Stomach (tissue), 8 donors: ENCODE measurements at regions not wholly inside any gene's neighbourhood (a gene's known extent, or its start where the extent isn't known, plus 50 kb on each side); places are given as distances from the start of the nearest gene placed in this dataset.

Experiments used
- DNase-seq, 2 donors: peaks; one replicate each; pipeline versions ENCODE4 v3.0.0 to v3.0.0-alpha.2; 2013 to 2019
- H3K27ac ChIP-seq, 5 donors: fragments of 200-600 bp in 4 of 5; sonication (generic) in 4 of 5; one replicate each; pipeline ENCODE4 v1.5.1; 2013 to 2019; ENCODE audit warnings: mild to moderate bottlenecking in 1 of 5, moderate library complexity in 1 of 5
- H3K27me3 ChIP-seq, 3 donors: fragments of 200-600 bp; sonication (generic); one replicate each; pipeline ENCODE4 v1.5.1; 2017 to 2019; ENCODE audit warnings: mixed run types in 1 of 3
- H3K36me3 ChIP-seq, 4 donors: fragments of 200-600 bp; sonication (generic); 1 replicate in 3 of 4; 2 replicates in 1 of 4; pipeline ENCODE4 v1.5.1; 2016 to 2019
- H3K4me1 ChIP-seq, 4 donors: fragments of 200-600 bp; sonication (generic); one replicate each; pipeline ENCODE4 v1.5.1; 2016 to 2019
- H3K4me3 ChIP-seq, 4 donors: fragments of 200-600 bp; sonication (generic) in 3 of 4; one replicate each; pipeline ENCODE4 v1.5.1; 2016 to 2019; ENCODE audit warnings: mild to moderate bottlenecking in 1 of 4
- H3K9me3 ChIP-seq, 4 donors: fragments of 200-600 bp; sonication (generic); one replicate each; pipeline ENCODE4 v1.5.1; 2016 to 2019
- EP300 ChIP-seq: sonication (generic); formaldehyde crosslinking; IDR thresholded peaks from one replicate; pipeline ENCODE4 v1.6.1; 2017; ENCODE audit warnings: antibody characterized with exemption
- POLR2A ChIP-seq, 4 donors: fragments of 450-650 bp; IDR thresholded peaks; one replicate each; pipeline ENCODE4 v1.6.1; 2016; ENCODE audit warnings: antibody characterized with exemption in 4 of 4, control low read depth in 2 of 4, mild to moderate bottlenecking in 1 of 4, moderate library complexity in 1 of 4
- POLR2AphosphoS5 ChIP-seq, 3 donors: sonication (generic); formaldehyde crosslinking; IDR thresholded peaks; one replicate each; pipeline ENCODE4 v1.6.1; 2016; ENCODE audit warnings: antibody characterized with exemption in 3 of 3
- WGBS, 5 donors: extraction: QIAGEN DNeasy Blood & Tissue Kit in 3 of 5; methylation state at CpG; one replicate each; pipeline versions ENCODE4 v1.1.5 to v1.1.7; 2013 to 2018; 5-methylcytosine and 5-hydroxymethylcytosine counted together
- intact Hi-C: fragments of 100-400 bp; cut with DNase I; formaldehyde crosslinking; loops from one replicate; pipeline ENCODE4 v1.15.1; 2023; ENCODE audit warnings: low total_unique reads
- TF ChIP-seq, protein P1 (sequence below), 7 experiments: fragments of 450-650 bp in 4 of 7; fragments of 200-600 bp in 3 of 7; sonication (generic) in 3 of 7; IDR thresholded peaks; one replicate each; pipeline ENCODE4 v1.5.1; 2016 to 2019; ENCODE audit warnings: antibody characterized with exemption in 7 of 7, control low read depth in 2 of 7, mild to moderate bottlenecking in 1 of 7
- donor health status: healthy with polysubstance abuse.
- donor health status: Bipolar disorder and iron deficiency.
- donor health status: healthy.

DNA sequence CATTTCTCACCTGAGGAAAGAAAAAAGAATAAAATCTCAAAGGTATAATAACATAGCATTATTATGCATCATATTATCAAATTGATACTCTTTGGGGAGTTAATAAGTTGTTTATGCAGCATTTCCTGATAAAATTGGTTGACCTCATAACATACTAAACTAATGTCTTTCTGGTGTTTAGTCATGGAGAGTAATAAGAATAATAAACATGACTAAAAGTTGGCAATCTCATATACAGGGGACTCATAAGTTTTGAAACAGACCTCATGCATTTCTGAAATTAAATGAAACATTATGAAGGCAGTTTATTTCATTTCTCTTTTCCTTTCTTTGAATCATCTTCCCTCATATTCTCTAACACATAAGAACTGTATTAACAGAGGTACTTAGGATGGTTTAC lies 60.5 kb upstream of the PRDM1 start:
- no peak for TF ChIP-seq EP300
- TF ChIP-seq POLR2A (IDR thresholded peaks at IDR 0.05): no peak
- TF ChIP-seq, protein P1, sequence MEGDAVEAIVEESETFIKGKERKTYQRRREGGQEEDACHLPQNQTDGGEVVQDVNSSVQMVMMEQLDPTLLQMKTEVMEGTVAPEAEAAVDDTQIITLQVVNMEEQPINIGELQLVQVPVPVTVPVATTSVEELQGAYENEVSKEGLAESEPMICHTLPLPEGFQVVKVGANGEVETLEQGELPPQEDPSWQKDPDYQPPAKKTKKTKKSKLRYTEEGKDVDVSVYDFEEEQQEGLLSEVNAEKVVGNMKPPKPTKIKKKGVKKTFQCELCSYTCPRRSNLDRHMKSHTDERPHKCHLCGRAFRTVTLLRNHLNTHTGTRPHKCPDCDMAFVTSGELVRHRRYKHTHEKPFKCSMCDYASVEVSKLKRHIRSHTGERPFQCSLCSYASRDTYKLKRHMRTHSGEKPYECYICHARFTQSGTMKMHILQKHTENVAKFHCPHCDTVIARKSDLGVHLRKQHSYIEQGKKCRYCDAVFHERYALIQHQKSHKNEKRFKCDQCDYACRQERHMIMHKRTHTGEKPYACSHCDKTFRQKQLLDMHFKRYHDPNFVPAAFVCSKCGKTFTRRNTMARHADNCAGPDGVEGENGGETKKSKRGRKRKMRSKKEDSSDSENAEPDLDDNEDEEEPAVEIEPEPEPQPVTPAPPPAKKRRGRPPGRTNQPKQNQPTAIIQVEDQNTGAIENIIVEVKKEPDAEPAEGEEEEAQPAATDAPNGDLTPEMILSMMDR (IDR thresholded peaks at IDR 0.05): no peak
- TF ChIP-seq POLR2AphosphoS5 (IDR thresholded peaks at IDR 0.05): no peak
- Histone ChIP-seq H3K4me1 (peaks cover 0 to 5% (median 0%) of the 10 kb centered on the region in 4 donors), H3K36me3 (no peaks in the 10 kb centered on the region), H3K4me3 (no peak overlapping the region), H3K27ac (no peak overlapping the region), H3K27me3 (peaks cover 0 to 4% (median 0%) of the 10 kb centered on the region in 3 donors), H3K9me3 (no peaks in the 10 kb centered on the region)
- intact Hi-C loops: no loop called here
- DNase-seq: no peak

DNA sequence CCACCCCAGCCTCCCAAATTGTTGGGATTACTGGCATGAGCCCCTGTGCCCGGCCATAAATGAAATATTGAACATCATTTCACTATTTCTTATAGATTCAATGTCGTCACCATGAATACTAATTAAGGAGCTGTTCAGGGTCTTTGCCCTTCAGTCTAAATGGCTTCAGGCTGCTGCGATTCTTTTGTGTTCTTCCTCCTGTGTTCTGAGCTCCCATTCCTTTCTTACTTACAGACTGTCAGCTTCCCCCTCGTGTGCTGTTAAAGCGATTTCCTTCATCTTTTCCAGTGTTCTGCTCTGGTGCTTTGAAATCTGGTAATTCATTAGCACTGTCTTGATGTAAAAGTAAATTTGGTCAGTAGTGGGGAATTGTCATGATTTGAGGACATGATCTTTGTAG lies 63.3 kb upstream of the PRDM1 start:
- Histone ChIP-seq H3K4me3 (no peak overlapping the region), H3K27ac (no peak overlapping the region), H3K27me3 (peaks cover 0 to 4% (median 0%) of the 10 kb centered on the region in 3 donors), H3K4me1 (peaks cover 0 to 5% (median 0%) of the 10 kb centered on the region in 4 donors), H3K36me3 (no peaks in the 10 kb centered on the region), H3K9me3 (no peaks in the 10 kb centered on the region)
- no peak for DNase-seq
- 87 to 97% (median 93%) methylated on average over 5 of the region's 5 CpGs for WGBS, 5 donors
- TF ChIP-seq POLR2AphosphoS5 (IDR thresholded peaks at IDR 0.05) (no peak), EP300 (no peak), POLR2A (IDR thresholded peaks at IDR 0.05) (no peak)
- TF ChIP-seq, protein P1 (IDR thresholded peaks at IDR 0.05): no peak
- intact Hi-C loops: no loop called here

DNA sequence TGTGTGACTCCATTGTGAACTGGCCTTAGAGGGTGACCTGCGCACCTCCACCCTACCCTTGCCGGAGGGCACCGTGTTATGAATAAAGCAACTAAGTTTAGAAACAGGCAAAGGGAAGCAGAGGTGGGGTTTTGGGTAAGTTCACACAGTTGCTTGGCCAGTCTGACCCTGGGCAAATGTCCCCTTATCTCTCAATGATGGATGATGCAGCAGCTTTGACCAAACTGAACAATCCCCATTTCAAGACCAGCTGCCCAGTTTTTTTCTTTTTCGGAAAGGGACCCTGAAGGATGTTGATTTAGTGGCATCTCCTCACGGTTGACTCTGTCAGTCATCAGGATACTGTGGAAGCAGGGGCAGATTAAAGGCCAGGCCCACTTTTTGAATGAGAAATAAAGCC lies 68.7 kb upstream of the PRDM1 start:
- Histone ChIP-seq H3K27ac (no peak overlapping the region), H3K4me3 (no peak overlapping the region), H3K36me3 (no peaks in the 10 kb centered on the region), H3K9me3 (no peaks in the 10 kb centered on the region), H3K27me3 (peaks cover 0 to 8% (median 0%) of the 10 kb centered on the region in 3 donors), H3K4me1 (peaks cover 0 to 5% (median 0%) of the 10 kb centered on the region in 4 donors)
- intact Hi-C loops: no loop called here
- DNase-seq: no peak
- TF ChIP-seq POLR2AphosphoS5 (IDR thresholded peaks at IDR 0.05) (no peak), EP300 (no peak), POLR2A (IDR thresholded peaks at IDR 0.05) (no peak)
- WGBS, 5 donors: 74 to 81% (median 78%) methylated on average over 5 of the region's 5 CpGs

DNA sequence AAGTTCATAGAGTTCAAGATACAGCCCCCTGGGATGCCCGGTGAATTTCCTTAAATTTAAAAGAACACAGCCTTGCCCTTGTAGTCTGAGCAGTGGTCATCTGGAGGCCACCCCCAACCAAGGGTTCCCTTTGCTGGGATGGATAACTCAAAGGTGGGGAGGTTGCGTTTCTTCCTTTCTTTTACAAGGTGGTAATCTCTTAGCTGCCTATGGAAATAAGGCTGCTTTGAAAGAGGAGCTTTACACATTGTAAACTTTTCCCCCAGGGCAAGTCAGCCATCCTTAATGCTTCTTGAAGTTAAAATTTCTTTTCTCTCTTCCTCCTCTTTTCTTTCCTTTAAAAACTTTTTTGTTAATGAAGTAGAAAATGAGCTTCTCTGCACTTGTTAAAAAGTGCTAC lies 71.2 kb upstream of the PRDM1 start:
- H3K27me3 ChIP-seq: peaks cover 0 to 8% (median 0%) of the 10 kb centered on the region in 3 donors
- DNase-seq: no peak
- no peaks in the 10 kb centered on the region for H3K4me1 ChIP-seq
- intact Hi-C loops: no loop called here
- 54 to 85% (median 70%) methylated on average over 2 of the region's 2 CpGs for WGBS, 5 donors
- H3K4me3 ChIP-seq: no peak overlapping the region
- H3K27ac ChIP-seq: no peak overlapping the region
- H3K9me3 ChIP-seq: no peaks in the 10 kb centered on the region
- H3K36me3 ChIP-seq: no peaks in the 10 kb centered on the region
- TF ChIP-seq, protein P1 (IDR thresholded peaks at IDR 0.05): no peak
- no peak for TF ChIP-seq EP300
- TF ChIP-seq POLR2AphosphoS5 (IDR thresholded peaks at IDR 0.05): no peak
- no peak for TF ChIP-seq POLR2A (IDR thresholded peaks at IDR 0.05)

DNA sequence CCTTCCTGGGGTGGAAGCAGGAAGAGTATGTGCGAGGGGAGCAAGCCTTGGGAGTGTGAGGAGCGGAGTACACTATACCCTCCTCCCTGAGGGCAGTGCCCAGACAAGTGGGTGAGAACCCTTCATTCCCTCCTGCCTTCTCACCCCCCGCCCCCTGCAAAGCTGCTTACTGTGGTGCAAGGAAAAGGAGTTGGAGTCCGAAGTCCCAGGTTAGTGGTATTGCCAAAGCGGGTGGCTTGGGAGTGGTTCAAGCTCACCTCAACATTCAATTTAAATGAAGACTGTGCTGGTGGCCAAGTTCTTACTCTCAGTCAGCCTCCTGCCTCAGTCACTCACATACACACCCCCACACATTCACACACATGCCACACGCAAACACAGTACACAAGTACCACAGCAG lies 74.7 kb upstream of the PRDM1 start:
- H3K4me1 ChIP-seq: no peaks in the 10 kb centered on the region
- H3K27me3 ChIP-seq: peaks cover 0 to 11% (median 0%) of the 10 kb centered on the region in 3 donors
- DNase-seq: no peak
- H3K27ac ChIP-seq: no peak overlapping the region
- H3K36me3 ChIP-seq: no peaks in the 10 kb centered on the region
- WGBS, 5 donors: 92 to 99% (median 96%) methylated on average over 6 of the region's 6 CpGs
- intact Hi-C loops: no loop called here
- TF ChIP-seq POLR2A (IDR thresholded peaks at IDR 0.05): no peak
- TF ChIP-seq, protein P1 (IDR thresholded peaks at IDR 0.05): no peak
- TF ChIP-seq EP300: no peak
- no peak for TF ChIP-seq POLR2AphosphoS5 (IDR thresholded peaks at IDR 0.05)
- H3K4me3 ChIP-seq: no peak overlapping the region
- no peaks in the 10 kb centered on the region for H3K9me3 ChIP-seq
